HUES64 (cell line): ENCODE measurements at regions not wholly inside any gene's neighbourhood (a gene's known extent, or its start where the extent isn't known, plus 50 kb on each side); places are given as distances from the start of the nearest gene placed in this dataset.

Experiments
- H3K27ac ChIP-seq: 2 replicates; pipeline ENCODE4 v1.7.0; 2013; ENCODE audit warnings: low read depth, low read length, inconsistent platforms
- H3K27me3 ChIP-seq: 2 replicates; pipeline ENCODE4 v1.6.1; 2013; ENCODE audit warnings: mild to moderate bottlenecking, low read length; ENCODE audit not compliant: insufficient read depth
- H3K36me3 ChIP-seq: 2 replicates; pipeline ENCODE4 v1.6.1; 2013; ENCODE audit warnings: mild to moderate bottlenecking, low read length; ENCODE audit not compliant: insufficient read depth
- H3K4me1 ChIP-seq: 2 replicates; pipeline ENCODE4 v1.6.1; 2013; ENCODE audit warnings: mild to moderate bottlenecking, low read length, moderate library complexity; ENCODE audit not compliant: insufficient read depth
- H3K4me3 ChIP-seq: 2 replicates; pipeline ENCODE4 v1.5.1; 2013; ENCODE audit warnings: mild to moderate bottlenecking, low read length, moderate library complexity
- H3K9ac ChIP-seq: 2 replicates; pipeline ENCODE4 v1.6.1; 2013; ENCODE audit warnings: mild to moderate bottlenecking, low read depth, low read length
- H3K9me3 ChIP-seq: 2 replicates; pipeline ENCODE4 v1.6.1; 2013; ENCODE audit warnings: low read depth, low read length; ENCODE audit not compliant: insufficient read depth
- WGBS: fragments of 150-250, 120-280 bp; methylation state at CpG from one replicate; pipeline ENCODE4 v1.1.7; 2013; ENCODE audit warnings: missing lambda C conversion rate; 5-methylcytosine and 5-hydroxymethylcytosine counted together

- Histone ChIP-seq H3K4me1 (no peaks in the 10 kb centered on the region), H3K9me3 (no peaks in the 10 kb centered on the region), H3K36me3 (no peaks in the 10 kb centered on the region), H3K4me3 (no peak overlapping the region), H3K9ac (no peak overlapping the region), H3K27me3 (no peaks in the 10 kb centered on the region), H3K27ac (no peak overlapping the region)
- 90% methylated on average over 16 of the region's 16 CpGs for WGBS
Measured at GRCh38 chr20:62536871-62537401, 61.1 kb upstream of the GATA5 start.

- Histone ChIP-seq H3K9ac (no peak overlapping the region), H3K36me3 (no peaks in the 10 kb centered on the region), H3K27ac (no peak overlapping the region), H3K9me3 (no peaks in the 10 kb centered on the region), H3K4me1 (no peaks in the 10 kb centered on the region), H3K4me3 (no peak overlapping the region), H3K27me3 (no peaks in the 10 kb centered on the region)
- 91% methylated on average over 27 of the region's 28 CpGs for WGBS
Measured at GRCh38 chr20:62537649-62538292, 62.0 kb upstream of the GATA5 start.

GRCh38 chr20:62539198-62540045 is 63.6 kb upstream of the GATA5 start:
- Histone ChIP-seq H3K27ac (no peak overlapping the region), H3K4me3 (no peak overlapping the region), H3K9me3 (no peaks in the 10 kb centered on the region), H3K4me1 (no peaks in the 10 kb centered on the region), H3K9ac (no peak overlapping the region), H3K36me3 (no peaks in the 10 kb centered on the region), H3K27me3 (no peaks in the 10 kb centered on the region)
- WGBS = 91% methylated on average over 25 of the region's 25 CpGs

DNA sequence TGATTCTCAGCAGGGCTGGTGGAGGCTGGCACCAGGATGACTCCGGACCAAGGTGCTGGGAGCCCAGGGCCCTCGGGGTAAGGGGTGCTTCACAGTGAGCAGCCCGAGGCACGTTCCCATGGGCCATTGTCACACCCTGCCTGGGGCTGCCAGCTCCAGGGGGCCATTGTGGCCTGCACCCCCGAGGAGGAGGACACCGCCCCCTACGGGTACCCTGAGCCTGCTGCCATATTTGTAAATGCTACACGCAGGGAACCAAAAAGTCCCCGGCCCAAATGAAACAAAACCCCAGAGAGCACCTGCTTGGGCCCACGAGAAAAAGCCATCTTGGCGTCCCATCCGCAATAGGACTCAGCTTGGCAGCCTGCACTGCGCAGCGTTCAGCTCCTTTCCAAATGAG is 64.7 kb upstream of the GATA5 start:
- Histone ChIP-seq H3K36me3 (no peaks in the 10 kb centered on the region), H3K27me3 (no peaks in the 10 kb centered on the region), H3K4me1 (no peaks in the 10 kb centered on the region), H3K9ac (no peak overlapping the region), H3K9me3 (no peaks in the 10 kb centered on the region), H3K27ac (no peak overlapping the region), H3K4me3 (no peak overlapping the region)
- WGBS = 87% methylated on average over 14 of the region's 14 CpGs

GRCh38 chr20:62542862-62543261 is 67.1 kb upstream of the GATA5 start:
- H3K4me3 ChIP-seq = no peak overlapping the region
- H3K4me1 ChIP-seq = no peaks in the 10 kb centered on the region
- 91% methylated on average over 14 of the region's 14 CpGs for WGBS
- no peak overlapping the region for H3K9ac ChIP-seq
- no peaks in the 10 kb centered on the region for H3K9me3 ChIP-seq
- no peaks in the 10 kb centered on the region for H3K36me3 ChIP-seq
- H3K27ac ChIP-seq = no peak overlapping the region
- no peaks in the 10 kb centered on the region for H3K27me3 ChIP-seq

DNA sequence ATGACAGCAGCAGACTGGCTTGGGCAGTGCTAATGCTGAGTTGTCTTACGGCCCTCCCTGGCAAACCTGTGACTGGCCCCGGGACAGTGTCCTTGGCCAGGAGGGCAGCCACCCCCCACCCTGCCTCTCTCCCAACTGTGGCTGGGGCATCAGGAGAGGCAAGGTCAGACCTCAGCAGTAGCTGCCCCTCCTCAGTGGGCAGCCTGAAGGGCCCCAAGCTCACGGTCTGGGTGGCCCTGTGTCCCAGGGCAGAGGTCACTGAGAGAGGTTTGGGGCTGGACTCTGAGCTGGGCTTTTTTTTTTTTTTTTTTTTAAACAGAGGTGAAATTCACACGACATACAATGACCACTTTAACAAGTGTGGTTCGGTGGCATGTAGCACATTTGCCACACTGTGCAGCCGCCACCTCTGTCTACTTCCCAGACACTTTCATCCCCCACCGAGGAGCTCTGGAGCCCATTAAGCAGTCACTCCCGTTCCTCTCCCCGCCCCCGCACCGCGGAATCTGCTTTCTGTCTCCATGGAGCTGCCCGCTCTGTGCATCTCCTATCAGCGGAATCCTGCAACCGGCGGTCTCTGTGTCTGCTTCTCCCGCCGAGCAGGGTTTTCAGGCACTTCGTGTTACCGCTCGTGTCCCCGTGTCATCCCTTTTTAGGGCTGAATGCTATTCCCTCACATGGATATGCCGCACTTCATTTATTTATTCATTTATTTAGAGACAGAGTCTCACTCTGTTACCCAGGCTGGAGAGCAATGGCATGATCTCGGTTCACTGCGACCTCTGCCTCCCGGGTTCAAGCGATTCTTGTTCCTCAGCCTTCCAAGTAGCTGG is 67.9 kb upstream of the GATA5 start:
- Histone ChIP-seq H3K36me3 (no peaks in the 10 kb centered on the region), H3K27ac (no peak overlapping the region), H3K27me3 (no peaks in the 10 kb centered on the region), H3K9me3 (no peaks in the 10 kb centered on the region), H3K9ac (no peak overlapping the region), H3K4me1 (no peaks in the 10 kb centered on the region), H3K4me3 (no peak overlapping the region)
- WGBS = 88% methylated on average over 27 of the region's 27 CpGs

GRCh38 chr20:62544505-62545055 is 68.8 kb upstream of the GATA5 start:
- Histone ChIP-seq H3K9ac (no peak overlapping the region), H3K27ac (no peak overlapping the region), H3K27me3 (peaks cover 5% of the 10 kb centered on the region), H3K4me1 (no peaks in the 10 kb centered on the region), H3K36me3 (no peaks in the 10 kb centered on the region), H3K9me3 (no peaks in the 10 kb centered on the region), H3K4me3 (no peak overlapping the region)
- 97% methylated on average over 9 of the region's 9 CpGs for whole genome bisulfite sequencing

DNA sequence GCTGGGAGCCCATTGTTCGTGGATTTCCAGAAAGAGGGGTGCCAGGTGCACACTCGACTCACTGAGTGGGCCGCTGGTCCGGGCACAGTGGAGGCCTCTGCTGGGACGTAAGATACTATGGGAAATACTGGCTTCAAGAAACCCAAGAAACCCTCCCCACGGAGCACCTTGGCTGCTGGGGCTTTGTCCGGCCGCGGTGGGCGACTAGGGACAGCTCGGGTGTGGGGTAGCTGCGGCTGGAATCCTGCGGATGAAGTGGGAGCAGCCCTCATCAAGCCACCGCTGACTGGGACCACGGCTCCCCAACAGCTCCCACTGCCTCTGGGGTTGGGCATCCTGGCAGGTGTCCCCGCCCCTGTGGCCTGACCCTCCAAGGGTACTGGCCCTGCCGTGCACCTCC is 69.5 kb upstream of the GATA5 start:
- no peak overlapping the region for H3K27ac ChIP-seq
- H3K36me3 ChIP-seq = no peaks in the 10 kb centered on the region
- H3K27me3 ChIP-seq = peaks cover 12% of the 10 kb centered on the region
- WGBS = 95% methylated on average over 17 of the region's 17 CpGs
- no peaks in the 10 kb centered on the region for H3K4me1 ChIP-seq
- no peak overlapping the region for H3K4me3 ChIP-seq
- H3K9me3 ChIP-seq = no peaks in the 10 kb centered on the region
- H3K9ac ChIP-seq = no peak overlapping the region

- Histone ChIP-seq H3K4me1 (no peaks in the 10 kb centered on the region), H3K36me3 (no peaks in the 10 kb centered on the region), H3K27me3 (peaks cover 19% of the 10 kb centered on the region), H3K9me3 (no peaks in the 10 kb centered on the region), H3K27ac (no peak overlapping the region), H3K9ac (no peak overlapping the region), H3K4me3 (no peak overlapping the region)
- 93% methylated on average over 21 of the region's 22 CpGs for WGBS
Measured at GRCh38 chr20:62545901-62546525, 70.2 kb upstream of the GATA5 start.

GRCh38 chr20:62546606-62547005 is 70.8 kb upstream of the GATA5 start:
- no peak overlapping the region for H3K27ac ChIP-seq
- H3K4me3 ChIP-seq = no peak overlapping the region
- H3K27me3 ChIP-seq = peaks cover 24% of the 10 kb centered on the region
- H3K9ac ChIP-seq = no peak overlapping the region
- no peaks in the 10 kb centered on the region for H3K4me1 ChIP-seq
- H3K9me3 ChIP-seq = no peaks in the 10 kb centered on the region
- WGBS = 94% methylated on average over 12 of the region's 12 CpGs
- no peaks in the 10 kb centered on the region for H3K36me3 ChIP-seq
